Right lobe of liver (tissue), 4 donors: ENCODE measurements at regions not wholly inside any gene's neighbourhood (a gene's known extent, or its start where the extent isn't known, plus 50 kb on each side); places are given as distances from the start of the nearest gene placed in this dataset.

Experiments
- CTCF ChIP-seq, 4 donors: fragments of 200-600 bp in 3 of 4; fragments of 450-650 bp in 1 of 4; IDR thresholded peaks; one replicate each; pipeline versions ENCODE4 v1.5.1 to v1.8.0; 2016 to 2022; ENCODE audit warnings: antibody characterized with exemption in 4 of 4, mild to moderate bottlenecking in 2 of 4
- POLR2A ChIP-seq: fragments of 450-650 bp; IDR thresholded peaks from one replicate; pipeline ENCODE4 v1.6.1; 2017; ENCODE audit warnings: antibody characterized with exemption, mild to moderate bottlenecking
- donor health status: DM: no; HTN: no; CAD: no.
- donor health status: DM: no; HTN: no; CAD: no.
- donor health status: DM: no; HTN: yes; CAD: no.

- no peak for TF ChIP-seq CTCF (IDR thresholded peaks at IDR 0.05)
- TF ChIP-seq POLR2A: no peak
Observed at GRCh38 chr2:4635289-4635688, 931.9 kb downstream of the DCDC2C start.
